GM23248 (cell line): ENCODE measurements at regions not wholly inside any gene's neighbourhood (a gene's known extent, or its start where the extent isn't known, plus 50 kb on each side); places are given as distances from the start of the nearest gene placed in this dataset.

Source experiments
- EZH2 ChIP-seq: fragments of 200-600 bp; sonication (generic); IDR thresholded peaks from 2 replicates; pipeline ENCODE4 v1.6.1; 2018; ENCODE audit warnings: antibody characterized with exemption, mild to moderate bottlenecking; ENCODE audit not compliant: insufficient read depth, poor library complexity, severe bottlenecking
- EZH2phosphoT487 ChIP-seq: fragments of 200-600 bp; sonication (generic); IDR thresholded peaks from 2 replicates; pipeline ENCODE4 v1.6.1; 2018; ENCODE audit warnings: antibody characterized with exemption, moderate library complexity, mild to moderate bottlenecking, low read depth; ENCODE audit not compliant: insufficient read depth

- TF ChIP-seq EZH2 (no peak), EZH2phosphoT487 (no peak)
These were observed 121.6 kb downstream of the MSTN start for GRCh38 chr2:189940913-189941312.
